Neural cell (in vitro differentiated cells): ENCODE measurements at regions not wholly inside any gene's neighbourhood (a gene's known extent, or its start where the extent isn't known, plus 50 kb on each side); places are given as distances from the start of the nearest gene placed in this dataset.

Source experiments
- H2AFZ ChIP-seq: fragments of 200-600, 300-800 bp; sonication (generic), shearing (Covaris generic); 2 replicates; pipeline ENCODE4 v1.6.0; 2014; ENCODE audit warnings: low read depth, mild to moderate bottlenecking, antibody characterized with exemption, low read length, moderate library complexity
- H3F3A ChIP-seq: fragments of 200-600 bp; shearing (Covaris generic); 2 replicates; pipeline ENCODE4 v1.6.1; 2016; ENCODE audit warnings: mild to moderate bottlenecking, moderate library complexity, mixed read lengths, antibody characterized with exemption, low read length; ENCODE audit not compliant: insufficient read depth, poor library complexity, severe bottlenecking
- H3K27ac ChIP-seq: fragments of 200-600, 300-800 bp; sonication (generic), shearing (Covaris generic); 2 replicates; pipeline ENCODE4 v1.5.1; 2014; ENCODE audit warnings: mild to moderate bottlenecking, low read length, moderate library complexity
- H3K27me3 ChIP-seq: fragments of 300-800, 200-600 bp; sonication (generic), shearing (Covaris generic); 2 replicates; pipeline ENCODE4 v1.6.0; 2014; ENCODE audit warnings: mild to moderate bottlenecking, low read depth, low read length, moderate library complexity; ENCODE audit not compliant: insufficient read depth
- H3K36me3 ChIP-seq: fragments of 300-800, 200-600 bp; sonication (generic), shearing (Covaris generic); 2 replicates; pipeline ENCODE4 v1.5.1; 2014; ENCODE audit warnings: mild to moderate bottlenecking, antibody characterized with exemption, low read length, moderate library complexity; ENCODE audit not compliant: insufficient read depth
- H3K4me2 ChIP-seq: fragments of 300-800, 200-600 bp; sonication (generic), shearing (Covaris generic); 2 replicates; pipeline ENCODE4 v1.6.0; 2014; ENCODE audit warnings: mild to moderate bottlenecking, low read length
- H3K4me3 ChIP-seq: fragments of 300-800, 200-600 bp; sonication (generic), shearing (Covaris generic); 2 replicates; pipeline ENCODE4 v1.5.1; 2014; ENCODE audit warnings: mild to moderate bottlenecking, low read length, moderate library complexity
- H3K79me2 ChIP-seq: fragments of 200-600 bp; shearing (Covaris generic); replicated peaks from 2 replicates; pipeline ENCODE4 v1.6.0; 2014; ENCODE audit warnings: mild to moderate bottlenecking, low read length, moderate library complexity; ENCODE audit not compliant: insufficient read depth
- H3K9ac ChIP-seq: fragments of 300-800, 200-600 bp; sonication (generic), shearing (Covaris generic); 2 replicates; pipeline ENCODE4 v1.6.1; 2016; ENCODE audit warnings: mild to moderate bottlenecking, low read length, mixed read lengths
- H3K9me2 ChIP-seq: fragments of 200-600 bp; shearing (Covaris generic); 2 replicates; pipeline ENCODE4 v1.6.1; 2016; ENCODE audit warnings: mild to moderate bottlenecking, low read length, mixed read lengths; ENCODE audit not compliant: insufficient read depth
- H3K9me3 ChIP-seq: fragments of 200-600, 300-800 bp; sonication (generic), shearing (Covaris generic); 2 replicates; pipeline ENCODE4 v1.6.1; 2016; ENCODE audit warnings: mild to moderate bottlenecking, mixed run types, low read length, moderate library complexity, mixed read lengths
- H4K20me1 ChIP-seq: fragments of 200-600 bp; shearing (Covaris generic); 2 replicates; pipeline ENCODE4 v1.6.1; 2016; ENCODE audit warnings: mild to moderate bottlenecking, mixed run types; ENCODE audit not compliant: insufficient read depth
- EP300 ChIP-seq: fragments of 450-650 bp; conservative IDR thresholded peaks from 2 replicates; pipeline ENCODE4 v1.6.1; 2014; ENCODE audit warnings: antibody characterized with exemption, mild to moderate bottlenecking, moderate library complexity; ENCODE audit not compliant: poor library complexity, severe bottlenecking
- EZH2 ChIP-seq: fragments of 200-600, 300-800 bp; shearing (Covaris generic), sonication (generic); IDR thresholded peaks from 2 replicates; pipeline ENCODE4 v1.6.1; 2014; ENCODE audit warnings: antibody characterized with exemption, low read length, borderline replicate concordance, mild to moderate bottlenecking; ENCODE audit not compliant: insufficient read depth, poor library complexity, severe bottlenecking
- MXI1 ChIP-seq: fragments of 450-650 bp; conservative IDR thresholded peaks from 2 replicates; pipeline ENCODE4 v1.6.1; 2014; ENCODE audit warnings: antibody characterized with exemption, mild to moderate bottlenecking; ENCODE audit not compliant: poor library complexity, severe bottlenecking
- POLR2AphosphoS5 ChIP-seq: IDR thresholded peaks from 2 replicates; pipeline ENCODE4 v1.6.1; 2012
- SMC3 ChIP-seq: fragments of 450-650 bp; conservative IDR thresholded peaks from 2 replicates; pipeline ENCODE4 v1.6.1; 2014; ENCODE audit warnings: antibody characterized with exemption, mild to moderate bottlenecking, moderate library complexity; ENCODE audit not compliant: poor library complexity
- TAF1 ChIP-seq: IDR thresholded peaks from 2 replicates; pipeline ENCODE4 v1.6.1; 2012; ENCODE audit warnings: low read depth
- TF ChIP-seq, protein P1 (sequence below): IDR thresholded peaks from 2 replicates; pipeline ENCODE4 v1.6.1; 2012; ENCODE audit warnings: borderline replicate concordance
- TF ChIP-seq, protein P2 (sequence below): fragments of 450-650 bp; IDR thresholded peaks from 2 replicates; pipeline ENCODE4 v1.5.1; 2014; ENCODE audit warnings: antibody characterized with exemption, mild to moderate bottlenecking, moderate library complexity; ENCODE audit not compliant: poor library complexity, severe bottlenecking

DNA sequence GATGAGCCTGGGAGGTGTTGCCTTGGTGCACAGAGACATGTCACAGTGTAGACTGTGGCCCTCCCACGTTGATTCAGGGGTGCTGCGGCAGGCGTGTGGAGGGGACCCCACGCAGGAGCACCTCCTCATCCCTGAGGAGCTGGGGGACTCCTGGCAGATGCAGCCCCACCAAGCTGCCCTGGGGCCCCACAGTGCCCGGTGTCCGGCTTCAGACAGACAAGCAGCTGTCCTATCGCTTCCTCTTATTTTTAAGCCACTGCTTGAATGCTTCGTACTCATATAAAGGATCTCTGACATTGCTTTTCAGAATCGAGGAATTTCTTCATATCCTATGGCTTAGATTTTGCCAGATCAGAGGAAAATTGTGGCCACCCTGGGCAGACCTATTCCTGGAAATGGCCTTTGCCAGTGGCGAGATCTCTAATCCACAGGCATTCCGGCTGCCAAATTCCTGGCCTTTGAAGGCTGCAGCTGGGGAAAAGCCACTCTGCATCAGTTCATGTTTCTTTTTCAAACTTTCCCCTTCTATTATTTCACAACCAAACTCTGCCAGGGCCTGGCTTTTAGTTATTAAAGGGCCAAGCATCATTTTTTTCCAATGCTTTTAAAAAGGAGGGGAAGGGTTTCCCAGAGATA is 337.0 kb downstream of the THBS2 start:
- H3K79me2 ChIP-seq: no peaks in the 10 kb centered on the region
- TF ChIP-seq MXI1: no peak
- TF ChIP-seq, protein P1, sequence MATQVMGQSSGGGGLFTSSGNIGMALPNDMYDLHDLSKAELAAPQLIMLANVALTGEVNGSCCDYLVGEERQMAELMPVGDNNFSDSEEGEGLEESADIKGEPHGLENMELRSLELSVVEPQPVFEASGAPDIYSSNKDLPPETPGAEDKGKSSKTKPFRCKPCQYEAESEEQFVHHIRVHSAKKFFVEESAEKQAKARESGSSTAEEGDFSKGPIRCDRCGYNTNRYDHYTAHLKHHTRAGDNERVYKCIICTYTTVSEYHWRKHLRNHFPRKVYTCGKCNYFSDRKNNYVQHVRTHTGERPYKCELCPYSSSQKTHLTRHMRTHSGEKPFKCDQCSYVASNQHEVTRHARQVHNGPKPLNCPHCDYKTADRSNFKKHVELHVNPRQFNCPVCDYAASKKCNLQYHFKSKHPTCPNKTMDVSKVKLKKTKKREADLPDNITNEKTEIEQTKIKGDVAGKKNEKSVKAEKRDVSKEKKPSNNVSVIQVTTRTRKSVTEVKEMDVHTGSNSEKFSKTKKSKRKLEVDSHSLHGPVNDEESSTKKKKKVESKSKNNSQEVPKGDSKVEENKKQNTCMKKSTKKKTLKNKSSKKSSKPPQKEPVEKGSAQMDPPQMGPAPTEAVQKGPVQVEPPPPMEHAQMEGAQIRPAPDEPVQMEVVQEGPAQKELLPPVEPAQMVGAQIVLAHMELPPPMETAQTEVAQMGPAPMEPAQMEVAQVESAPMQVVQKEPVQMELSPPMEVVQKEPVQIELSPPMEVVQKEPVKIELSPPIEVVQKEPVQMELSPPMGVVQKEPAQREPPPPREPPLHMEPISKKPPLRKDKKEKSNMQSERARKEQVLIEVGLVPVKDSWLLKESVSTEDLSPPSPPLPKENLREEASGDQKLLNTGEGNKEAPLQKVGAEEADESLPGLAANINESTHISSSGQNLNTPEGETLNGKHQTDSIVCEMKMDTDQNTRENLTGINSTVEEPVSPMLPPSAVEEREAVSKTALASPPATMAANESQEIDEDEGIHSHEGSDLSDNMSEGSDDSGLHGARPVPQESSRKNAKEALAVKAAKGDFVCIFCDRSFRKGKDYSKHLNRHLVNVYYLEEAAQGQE: no peak
- no peak for TF ChIP-seq EZH2
- TF ChIP-seq, protein P2, sequence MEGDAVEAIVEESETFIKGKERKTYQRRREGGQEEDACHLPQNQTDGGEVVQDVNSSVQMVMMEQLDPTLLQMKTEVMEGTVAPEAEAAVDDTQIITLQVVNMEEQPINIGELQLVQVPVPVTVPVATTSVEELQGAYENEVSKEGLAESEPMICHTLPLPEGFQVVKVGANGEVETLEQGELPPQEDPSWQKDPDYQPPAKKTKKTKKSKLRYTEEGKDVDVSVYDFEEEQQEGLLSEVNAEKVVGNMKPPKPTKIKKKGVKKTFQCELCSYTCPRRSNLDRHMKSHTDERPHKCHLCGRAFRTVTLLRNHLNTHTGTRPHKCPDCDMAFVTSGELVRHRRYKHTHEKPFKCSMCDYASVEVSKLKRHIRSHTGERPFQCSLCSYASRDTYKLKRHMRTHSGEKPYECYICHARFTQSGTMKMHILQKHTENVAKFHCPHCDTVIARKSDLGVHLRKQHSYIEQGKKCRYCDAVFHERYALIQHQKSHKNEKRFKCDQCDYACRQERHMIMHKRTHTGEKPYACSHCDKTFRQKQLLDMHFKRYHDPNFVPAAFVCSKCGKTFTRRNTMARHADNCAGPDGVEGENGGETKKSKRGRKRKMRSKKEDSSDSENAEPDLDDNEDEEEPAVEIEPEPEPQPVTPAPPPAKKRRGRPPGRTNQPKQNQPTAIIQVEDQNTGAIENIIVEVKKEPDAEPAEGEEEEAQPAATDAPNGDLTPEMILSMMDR: no peak
- TF ChIP-seq SMC3: no peak
- no peak for TF ChIP-seq POLR2AphosphoS5
- no peak for TF ChIP-seq TAF1
- TF ChIP-seq EP300: no peak
- H3K4me3 ChIP-seq: no peak overlapping the region
- no peak overlapping the region for H3K9ac ChIP-seq
- no peak overlapping the region for H3K27ac ChIP-seq
- no peaks in the 10 kb centered on the region for H3K9me2 ChIP-seq
- no peaks in the 10 kb centered on the region for H3F3A ChIP-seq
- no peaks in the 10 kb centered on the region for H4K20me1 ChIP-seq
- H2AFZ ChIP-seq: no peak overlapping the region
- H3K4me2 ChIP-seq: no peak overlapping the region
- no peaks in the 10 kb centered on the region for H3K36me3 ChIP-seq
- H3K27me3 ChIP-seq: no peaks in the 10 kb centered on the region
- H3K9me3 ChIP-seq: no peaks in the 10 kb centered on the region

DNA sequence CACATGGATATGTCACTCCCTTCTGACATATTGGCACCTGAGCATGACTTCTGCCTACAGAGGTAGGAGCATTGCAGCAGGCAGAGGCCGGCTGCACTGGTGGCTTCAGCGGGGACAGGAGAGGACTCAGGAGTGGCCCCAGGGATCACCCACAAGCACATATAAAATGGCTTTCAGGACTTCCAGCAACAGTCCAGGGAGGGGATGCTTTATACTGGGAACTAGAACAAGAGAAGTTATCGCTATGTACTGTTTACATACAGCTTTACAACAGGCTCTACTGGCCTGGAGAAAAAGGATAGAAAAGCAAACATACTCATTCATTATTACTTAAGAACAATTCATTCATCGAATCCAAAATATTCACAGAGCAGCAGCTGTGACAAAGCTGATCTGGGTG is 337.8 kb downstream of the THBS2 start:
- TF ChIP-seq TAF1 (no peak), EP300 (no peak), SMC3 (no peak), MXI1 (no peak), EZH2 (no peak)
- TF ChIP-seq, protein P1: no peak
- TF ChIP-seq, protein P2: no peak
- Histone ChIP-seq H2AFZ (no peak overlapping the region), H3K36me3 (no peaks in the 10 kb centered on the region), H3F3A (no peaks in the 10 kb centered on the region), H3K27ac (no peak overlapping the region), H3K4me2 (no peak overlapping the region), H3K4me3 (no peak overlapping the region), H3K27me3 (no peaks in the 10 kb centered on the region), H3K9me2 (no peaks in the 10 kb centered on the region), H3K9me3 (no peaks in the 10 kb centered on the region), H3K79me2 (no peaks in the 10 kb centered on the region), H4K20me1 (no peaks in the 10 kb centered on the region), H3K9ac (no peak overlapping the region)
